ENCODE measurements at regions not wholly inside any gene's neighbourhood (a gene's known extent, or its start where the extent isn't known, plus 50 kb on each side); places are given as distances from the start of the nearest gene placed in this dataset.

- no peaks in the 10 kb centered on the region for H3K9me3 ChIP-seq (ENCODE audit: control insufficient read depth, insufficient read depth, low read depth, low read length)
- no peaks in the 10 kb centered on the region for H3K36me3 ChIP-seq (ENCODE audit: control insufficient read depth, insufficient read depth, low read length)
- no peak overlapping the region for H3K27ac ChIP-seq (ENCODE audit: low read length)
- in situ Hi-C loops (cut with HindIII; ENCODE audit: low pct_unique_long_range_greater_than_20kb, low sequenced_read_pairs) (no loop called here), intact Hi-C loops (cut with micrococcal nuclease; ENCODE audit: unreplicated experiment) (no loop called here)
- no peak for TF ChIP-seq TCF7L2 (IDR thresholded peaks at IDR 0.05; ENCODE audit: low read depth, low read length)
- H3K27me3 ChIP-seq (ENCODE audit: control insufficient read depth, insufficient read depth, low read length): 0 out of 2 replicates have a peak, but pooled peaks cover 5% of the 10 kb centered on the region
- DNase-seq (ENCODE audit: low read depth, low spot score): no peak
- no peaks in the 10 kb centered on the region for H3K4me1 ChIP-seq (ENCODE audit: control insufficient read depth, insufficient read depth, low read length)
- BruUV-seq (replicated peaks): no TSS peak
- ChIA-PET POLR2A (no interaction called here), CTCF (interaction anchor here (0.7 kb wide), 1 partner anchor 10 kb away, joined by 3 read pairs; no protein-coding TSS in a partner anchor)
- ATAC-seq: no peak
- H3K4me3 ChIP-seq (ENCODE audit: low read depth in 2 of 2, low read length in 2 of 2): no peak overlapping the region
These were observed 291.4 kb upstream of the ATP11B start for GRCh38 chr3:182501856-182502255.

GRCh38 chr3:182503401-182503800 lies 289.9 kb upstream of the ATP11B start:
- ChIA-PET POLR2A (interaction anchor here (0.6 kb wide), 1 partner anchor 37 kb away, joined by 3 read pairs; no protein-coding TSS in a partner anchor), CTCF (no interaction called here)
- TF ChIP-seq SIN3A (IDR thresholded peaks at IDR 0.05; ENCODE audit: borderline replicate concordance, insufficient read depth, low read depth, low read length) (no peak), CTCF (IDR thresholded peaks at IDR 0.05) (no peak), TCF7L2 (IDR thresholded peaks at IDR 0.05; ENCODE audit: low read depth, low read length) (no peak), REST (IDR thresholded peaks at IDR 0.05; ENCODE audit: insufficient read depth in 1 of 2, low read depth in 2 of 2, low read length in 1 of 2) (no peak), POLR2AphosphoS5 (IDR thresholded peaks at IDR 0.05; ENCODE audit: low read depth, low read length) (no peak)
- H3K4me3 ChIP-seq (ENCODE audit: low read depth in 2 of 2, low read length in 2 of 2): no peak overlapping the region
- no peak overlapping the region for H3K27ac ChIP-seq (ENCODE audit: low read length)
- intact Hi-C loops (cut with micrococcal nuclease; ENCODE audit: unreplicated experiment) (no loop called here), in situ Hi-C loops (cut with HindIII; ENCODE audit: low pct_unique_long_range_greater_than_20kb, low sequenced_read_pairs) (no loop called here)
- no peak for DNase-seq (ENCODE audit: low read depth, low spot score)
- ATAC-seq: no peak
- H3K9me3 ChIP-seq (ENCODE audit: control insufficient read depth, insufficient read depth, low read depth, low read length): no peaks in the 10 kb centered on the region
- BruUV-seq (replicated peaks): no TSS peak
- no peaks in the 10 kb centered on the region for H3K36me3 ChIP-seq (ENCODE audit: control insufficient read depth, insufficient read depth, low read length)
- no peaks in the 10 kb centered on the region for H3K4me1 ChIP-seq (ENCODE audit: control insufficient read depth, insufficient read depth, low read length)
- H3K27me3 ChIP-seq (ENCODE audit: control insufficient read depth, insufficient read depth, low read length): peaks cover 2% of the 10 kb centered on the region; the same call in 1 of the 2 replicates

GRCh38 chr3:182508919-182509711 lies 284.2 kb upstream of the ATP11B start:
- no peak for ATAC-seq
- no peak for DNase-seq (ENCODE audit: low read depth, low spot score)
- Histone ChIP-seq H3K4me3 (ENCODE audit: low read depth in 2 of 2, low read length in 2 of 2) (no peak overlapping the region), H3K36me3 (ENCODE audit: control insufficient read depth, insufficient read depth, low read length) (no peaks in the 10 kb centered on the region), H3K4me1 (ENCODE audit: control insufficient read depth, insufficient read depth, low read length) (no peaks in the 10 kb centered on the region), H3K27ac (ENCODE audit: low read length) (no peak overlapping the region), H3K27me3 (ENCODE audit: control insufficient read depth, insufficient read depth, low read length) (peaks cover 2% of the 10 kb centered on the region; the same call in 1 of the 2 replicates), H3K9me3 (ENCODE audit: control insufficient read depth, insufficient read depth, low read depth, low read length) (no peaks in the 10 kb centered on the region)
- in situ Hi-C loops (cut with HindIII; ENCODE audit: low pct_unique_long_range_greater_than_20kb, low sequenced_read_pairs): no loop called here
- POLR2A ChIA-PET: no interaction called here
- no TSS peak for BruUV-seq (replicated peaks)
- intact Hi-C loops (cut with micrococcal nuclease; ENCODE audit: unreplicated experiment): no loop called here
- CTCF ChIA-PET: no interaction called here
- TF ChIP-seq SIN3A (IDR thresholded peaks at IDR 0.05; ENCODE audit: borderline replicate concordance, insufficient read depth, low read depth, low read length) (no peak), TCF7L2 (IDR thresholded peaks at IDR 0.05; ENCODE audit: low read depth, low read length) (no peak)

Measured in Panc1 (cell line).